ENCODE measurements at regions not wholly inside any gene's neighbourhood (a gene's known extent, or its start where the extent isn't known, plus 50 kb on each side); places are given as distances from the start of the nearest gene placed in this dataset.

GRCh38 chr10:11388996-11389395, 222.5 kb downstream of the USP6NL start:
- no peaks in the 10 kb centered on the region; the same call in 2 of the 3 replicates for H3K9me3 ChIP-seq (replicated peaks; ENCODE audit: control insufficient read depth, insufficient read depth, low read length)
- H3K9ac ChIP-seq (ENCODE audit: control insufficient read depth, insufficient read depth, low read length) = no peak overlapping the region
- FAIRE-seq (no peak), ATAC-seq (no peak), DNase-seq (ENCODE audit: low read depth, low spot score) (no peak)
- no peaks in the 10 kb centered on the region for H3K36me3 ChIP-seq (ENCODE audit: control insufficient read depth in 2 of 2, insufficient read depth in 2 of 2, low read length in 1 of 2)
- H3K4me1 ChIP-seq (ENCODE audit: control insufficient read depth, insufficient read depth, low read length) = no peaks in the 10 kb centered on the region
- ChIA-PET RAD21 (ENCODE audit: unreplicated experiment) (no interaction called here), POLR2A (no interaction called here), SMC1A (ENCODE audit: uncharacterized antibody, unreplicated experiment) (no interaction called here), CTCF (no interaction called here)
- no peaks in the 10 kb centered on the region for H3K79me2 ChIP-seq (ENCODE audit: control insufficient read depth, insufficient read depth, low read length)
- 38% methylated on average over 9 of the region's 9 CpGs for WGBS (ENCODE audit: insufficient coverage, insufficient replicate concordance, low lambda C conversion rate, missing lambda C conversion rate)
- H3K27me3 ChIP-seq (replicated peaks in 1 of 2; ENCODE audit: control insufficient read depth in 2 of 2, insufficient read depth in 2 of 2, low read length in 1 of 2) = peaks cover 0 to 1% of the 10 kb centered on the region in 2 experiments; a peak in 1 of 4 replicates
- no TSS peak for BruUV-seq (replicated peaks)
- no peak overlapping the region for H3K4me3 ChIP-seq
- no peak overlapping the region for H3K4me2 ChIP-seq (ENCODE audit: control insufficient read depth, insufficient read depth)
- H4K20me1 ChIP-seq (ENCODE audit: control insufficient read depth, insufficient read depth) = no peaks in the 10 kb centered on the region
- intact Hi-C loops (cut with micrococcal nuclease; ENCODE audit: unreplicated experiment) = no loop called here
- H2AFZ ChIP-seq (ENCODE audit: control insufficient read depth, low read depth, low read length) = no peak overlapping the region
- TF ChIP-seq BACH1 (IDR thresholded peaks at IDR 0.05; ENCODE audit: borderline replicate concordance) (no peak), ZSCAN29 (IDR thresholded peaks at IDR 0.05) (no peak), SIN3A (IDR thresholded peaks at IDR 0.05; ENCODE audit: low read depth, low read length) (no peak), ZNF274 (IDR thresholded peaks at IDR 0.05; ENCODE audit: insufficient read depth, insufficient read length) (no peak), E2F8 (IDR thresholded peaks at IDR 0.05; ENCODE audit: low read depth, partially characterized antibody) (no peak), POLR2A (IDR thresholded peaks at IDR 0.05; ENCODE audit: low read depth, low read length) (no peak), TAF1 (IDR thresholded peaks at IDR 0.05; ENCODE audit: borderline replicate concordance, low read depth, low read length) (no peak), STAT3 (IDR thresholded peaks at IDR 0.05; ENCODE audit: low read depth, low read length) (no peak), RELA (IDR thresholded peaks at IDR 0.05; ENCODE audit: borderline replicate concordance, partially characterized antibody) (no peak), CTCF (IDR thresholded peaks at IDR 0.05 in 2 of 3, conservative IDR thresholded peaks at IDR 0.05 in 1 of 3; ENCODE audit: control insufficient read depth in 2 of 3, extremely low read depth in 1 of 3, insufficient read depth in 1 of 3, low read depth in 3 of 3, low read length in 3 of 3) (no peak)
- in situ Hi-C loops (cut with MboI) = no loop called here
- H3K27ac ChIP-seq (ENCODE audit: control insufficient read depth, insufficient read depth) = no peak overlapping the region

All from GM12878 (cell line).